GM12865 (cell line): ENCODE measurements at regions not wholly inside any gene's neighbourhood (a gene's known extent, or its start where the extent isn't known, plus 50 kb on each side); places are given as distances from the start of the nearest gene placed in this dataset.
"Not testable (repeated sequence)": the region's sequence is repeated elsewhere in the genome, so short reads cannot be mapped to it uniquely, and the experiment has no call there.

Experiments
- DNase-seq: peaks from one replicate; pipeline ENCODE4 v3.0.0; 2010; ENCODE audit warnings: low read depth
- H3K4me3 ChIP-seq: 2 replicates; pipeline ENCODE4 v1.5.1; 2011; ENCODE audit warnings: mild to moderate bottlenecking, low read depth, low read length, control low read depth
- TF ChIP-seq, protein P1 (sequence below): IDR thresholded peaks from 2 replicates; pipeline ENCODE4 v1.5.1; 2011; ENCODE audit warnings: low read length, control low read depth, low read depth, inconsistent platforms; ENCODE audit not compliant: insufficient read depth; ENCODE audit errors: missing control alignments

DNA sequence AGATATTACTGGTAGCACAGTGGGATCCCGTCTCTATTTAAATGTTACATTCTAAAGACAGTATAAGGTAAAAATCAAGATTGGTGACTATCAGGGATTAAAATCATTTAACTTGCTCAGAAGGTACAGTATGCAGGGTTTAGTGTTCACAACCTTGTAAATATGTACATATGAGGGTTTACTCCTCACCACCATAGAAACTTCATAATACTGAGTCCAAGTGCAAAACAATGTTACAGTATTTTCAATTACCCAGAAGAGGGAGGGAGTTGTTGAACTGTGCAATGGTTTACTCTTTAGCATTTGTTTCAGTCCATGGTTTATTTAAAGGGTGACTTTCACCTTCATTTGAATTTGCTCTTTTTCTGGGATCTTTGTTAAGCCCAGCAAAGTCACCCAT is 165.1 kb downstream of the ZNF621 start:
- no peak for DNase-seq
- no peak overlapping the region for H3K4me3 ChIP-seq
- TF ChIP-seq, protein P1, sequence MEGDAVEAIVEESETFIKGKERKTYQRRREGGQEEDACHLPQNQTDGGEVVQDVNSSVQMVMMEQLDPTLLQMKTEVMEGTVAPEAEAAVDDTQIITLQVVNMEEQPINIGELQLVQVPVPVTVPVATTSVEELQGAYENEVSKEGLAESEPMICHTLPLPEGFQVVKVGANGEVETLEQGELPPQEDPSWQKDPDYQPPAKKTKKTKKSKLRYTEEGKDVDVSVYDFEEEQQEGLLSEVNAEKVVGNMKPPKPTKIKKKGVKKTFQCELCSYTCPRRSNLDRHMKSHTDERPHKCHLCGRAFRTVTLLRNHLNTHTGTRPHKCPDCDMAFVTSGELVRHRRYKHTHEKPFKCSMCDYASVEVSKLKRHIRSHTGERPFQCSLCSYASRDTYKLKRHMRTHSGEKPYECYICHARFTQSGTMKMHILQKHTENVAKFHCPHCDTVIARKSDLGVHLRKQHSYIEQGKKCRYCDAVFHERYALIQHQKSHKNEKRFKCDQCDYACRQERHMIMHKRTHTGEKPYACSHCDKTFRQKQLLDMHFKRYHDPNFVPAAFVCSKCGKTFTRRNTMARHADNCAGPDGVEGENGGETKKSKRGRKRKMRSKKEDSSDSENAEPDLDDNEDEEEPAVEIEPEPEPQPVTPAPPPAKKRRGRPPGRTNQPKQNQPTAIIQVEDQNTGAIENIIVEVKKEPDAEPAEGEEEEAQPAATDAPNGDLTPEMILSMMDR, result no peak

DNA sequence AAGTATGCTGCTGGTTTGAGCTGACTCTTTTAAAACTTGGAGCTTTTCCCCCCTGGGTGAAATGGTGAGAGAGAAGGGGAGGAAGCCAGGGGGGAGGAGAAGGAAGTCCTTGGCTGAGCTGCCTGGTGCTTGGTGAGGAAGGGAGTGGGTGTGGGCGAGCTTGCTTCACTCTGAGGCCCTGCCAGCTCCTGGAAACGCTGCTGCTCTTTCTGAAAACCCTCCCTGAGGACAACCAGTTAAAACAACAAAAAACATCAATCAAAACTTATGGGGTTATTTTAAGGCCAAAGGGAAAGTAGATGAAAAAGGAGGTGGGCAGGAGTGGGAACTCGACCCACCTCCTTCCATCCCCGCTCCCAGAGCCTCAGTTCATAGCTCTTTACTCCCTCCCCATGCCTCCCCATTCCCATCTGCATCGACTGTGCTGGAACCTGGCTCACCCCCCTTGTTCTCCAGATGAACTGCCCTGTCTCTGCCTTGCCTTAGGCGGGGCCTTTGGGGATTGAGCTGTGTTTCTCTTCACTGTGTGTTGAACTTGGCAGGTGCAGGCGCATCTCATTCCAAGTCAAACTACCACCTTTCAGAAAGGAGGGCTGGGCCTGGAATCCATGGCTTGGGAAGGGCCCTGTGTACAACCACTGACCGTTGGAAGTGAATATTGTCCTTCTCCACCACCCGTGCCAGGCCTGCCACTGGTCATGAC is 166.1 kb downstream of the ZNF621 start:
- DNase-seq, result no peak
- no peak overlapping the region for H3K4me3 ChIP-seq

DNA sequence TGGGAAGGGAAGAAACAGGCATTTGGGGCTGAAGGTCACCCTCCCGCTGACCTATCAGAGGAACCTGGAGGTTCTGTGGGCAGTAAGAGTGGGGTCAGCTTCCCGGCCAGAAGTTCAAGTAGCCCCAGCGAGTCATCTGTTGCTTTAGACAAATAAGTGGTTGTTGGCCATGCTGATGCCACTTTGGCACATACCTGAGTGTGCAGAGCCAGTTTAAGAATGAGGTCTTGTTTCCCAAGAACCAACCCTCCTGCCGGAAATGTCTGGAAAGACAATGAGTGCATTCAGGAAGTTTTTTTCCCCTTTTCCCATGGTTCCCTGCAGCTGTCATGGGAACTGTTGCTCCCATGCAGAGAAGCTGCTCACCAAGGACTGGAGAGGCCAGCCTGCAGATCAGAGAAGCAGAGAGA is 166.7 kb downstream of the ZNF621 start:
- TF ChIP-seq, protein P1, result no peak
- no peak overlapping the region for H3K4me3 ChIP-seq
- DNase-seq, result no peak

More for the DNA sequence above, 166.1 kb downstream of the ZNF621 start:
- TF ChIP-seq, protein P1, result no peak

DNA sequence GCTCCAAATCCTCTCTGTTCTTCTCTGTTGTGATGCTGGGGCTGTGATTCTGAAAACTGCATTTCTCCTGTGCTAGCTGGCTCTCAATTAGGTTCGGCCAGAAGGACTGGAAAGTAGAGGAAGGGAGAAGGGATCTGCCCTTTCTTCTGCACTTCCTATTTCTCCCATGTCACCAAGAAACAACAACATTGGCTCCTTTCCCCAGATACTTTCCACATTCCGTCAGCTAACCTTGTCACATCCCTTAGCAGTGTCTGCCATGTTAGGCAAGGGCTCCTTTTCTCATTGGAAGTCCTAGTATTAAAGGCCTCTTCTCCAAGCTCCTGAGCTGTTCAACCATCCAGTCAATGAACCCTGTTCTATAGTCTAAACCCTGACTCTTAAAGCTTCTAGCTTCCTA is 171.1 kb downstream of the ZNF621 start:
- TF ChIP-seq, protein P1, result no peak
- DNase-seq, result no peak
- H3K4me3 ChIP-seq, result no peak overlapping the region

DNA sequence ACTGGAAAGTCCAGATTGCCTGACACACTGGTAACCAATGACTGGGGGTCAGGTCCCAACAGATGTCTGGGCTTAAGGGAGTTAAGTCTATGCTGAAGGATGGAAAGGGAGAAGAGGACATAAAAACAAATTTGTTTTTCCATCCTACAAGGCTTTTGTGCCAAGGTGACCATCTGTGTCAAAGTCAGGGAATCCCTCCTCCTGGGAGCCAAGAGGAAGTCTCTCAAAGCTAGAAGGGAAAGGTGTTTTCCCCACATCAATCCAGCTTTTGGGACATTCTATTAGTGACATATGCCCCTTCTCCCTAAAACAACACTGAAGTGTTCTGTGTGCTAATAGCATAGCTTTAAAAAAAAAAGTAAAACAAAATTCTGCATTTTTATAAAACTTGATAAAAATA is 173.9 kb downstream of the ZNF621 start:
- not testable (repeated sequence) for DNase-seq, H3K4me3 ChIP-seq

DNA sequence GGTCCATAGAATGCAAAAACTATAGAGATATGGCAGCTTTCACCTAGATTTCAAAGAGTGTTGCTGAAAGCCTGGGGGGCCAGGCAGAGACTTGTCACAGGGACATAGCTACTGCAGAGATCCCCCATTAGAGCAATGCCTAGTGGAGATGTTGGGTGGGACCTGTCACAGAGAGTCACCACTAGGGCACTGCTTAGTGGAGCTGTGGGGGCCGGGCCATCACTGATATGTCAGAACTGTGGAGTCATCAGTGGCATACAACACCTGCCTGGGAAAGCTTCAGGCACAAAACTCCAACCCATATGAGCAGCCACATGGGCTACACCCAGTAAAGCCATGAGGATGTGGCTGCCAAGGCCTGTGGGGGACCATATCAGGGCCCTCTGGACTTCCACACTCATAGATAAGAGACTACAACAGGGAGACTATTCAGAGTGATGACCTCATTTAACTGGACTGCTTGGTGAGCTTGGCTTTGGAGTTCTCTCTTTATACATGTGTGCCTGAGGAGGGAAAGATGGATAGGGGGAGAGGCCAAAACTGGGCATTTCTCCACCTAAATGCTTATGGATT is 176.3 kb downstream of the ZNF621 start:
- no peak for DNase-seq
- H3K4me3 ChIP-seq, result no peak overlapping the region
- TF ChIP-seq, protein P1, result no peak

DNA sequence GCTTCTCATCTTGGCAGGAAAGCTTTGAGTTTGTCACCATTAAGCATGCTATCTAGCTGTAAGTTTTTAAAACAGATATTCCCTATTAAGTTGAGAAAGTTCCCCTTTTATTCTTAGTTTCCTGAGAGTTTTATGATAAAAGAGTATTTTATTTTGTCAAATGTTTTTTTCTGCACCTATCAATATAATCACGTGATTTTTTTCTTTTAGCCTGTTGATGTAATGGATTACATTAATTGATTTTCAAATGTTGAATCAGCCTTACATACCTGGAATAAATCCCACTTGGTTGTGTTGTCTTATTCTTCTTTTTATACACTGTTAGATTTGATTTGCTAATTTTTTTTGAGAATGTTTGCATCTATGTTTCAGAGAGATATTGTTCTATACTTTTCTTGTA is 179.5 kb downstream of the ZNF621 start:
- TF ChIP-seq, protein P1, result no peak
- H3K4me3 ChIP-seq, result no peak overlapping the region
- DNase-seq, result no peak
